Activated naive CD8-positive, alpha-beta T cell (primary cell): ENCODE measurements at regions not wholly inside any gene's neighbourhood (a gene's known extent, or its start where the extent isn't known, plus 50 kb on each side); places are given as distances from the start of the nearest gene placed in this dataset.
"Not testable (repeated sequence)": the region's sequence is repeated elsewhere in the genome, so short reads cannot be mapped to it uniquely, and the experiment has no call there.

Source experiments
- H3K27ac Mint-ChIP-seq: one replicate; pipeline ENCODE4 v1.8.0; 2021; ENCODE audit warnings: mixed read lengths
- H3K27me3 Mint-ChIP-seq: one replicate; pipeline ENCODE4 v1.8.0; 2021; ENCODE audit warnings: mixed read lengths
- H3K36me3 Mint-ChIP-seq: one replicate; pipeline ENCODE4 v1.8.0; 2021; ENCODE audit warnings: mixed read lengths
- H3K4me1 Mint-ChIP-seq: one replicate; pipeline ENCODE4 v1.8.0; 2021; ENCODE audit warnings: low read depth, mixed read lengths
- H3K4me3 Mint-ChIP-seq: one replicate; pipeline ENCODE4 v1.8.0; 2021; ENCODE audit warnings: mild to moderate bottlenecking, mixed read lengths
- H3K9me3 Mint-ChIP-seq: one replicate; pipeline ENCODE4 v1.8.0; 2021; ENCODE audit warnings: low read depth, mixed read lengths

DNA sequence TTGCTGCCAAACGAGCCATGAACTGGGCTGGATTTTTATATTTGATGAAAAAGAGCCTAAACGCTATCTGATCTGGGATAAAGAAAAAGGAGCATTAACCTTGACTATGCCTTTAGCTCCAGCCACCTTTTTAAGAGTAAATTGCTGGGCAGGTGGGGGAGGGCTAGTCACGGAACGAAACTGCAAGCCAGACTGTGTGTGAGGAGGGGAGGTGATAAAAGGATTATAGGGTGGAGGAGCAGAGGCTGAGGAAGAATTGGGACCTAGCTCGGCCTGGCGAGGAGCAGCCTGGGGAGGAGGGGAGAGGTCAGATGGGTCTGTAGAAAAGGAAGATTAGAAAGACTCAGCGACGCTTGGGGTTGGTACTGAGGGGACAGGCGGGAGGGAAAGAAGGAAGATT, 183.1 kb downstream of the CD83 start:
- not testable (repeated sequence) for H3K4me3 Mint-ChIP-seq, H3K9me3 Mint-ChIP-seq, H3K27me3 Mint-ChIP-seq, H3K36me3 Mint-ChIP-seq, H3K27ac Mint-ChIP-seq, H3K4me1 Mint-ChIP-seq

DNA sequence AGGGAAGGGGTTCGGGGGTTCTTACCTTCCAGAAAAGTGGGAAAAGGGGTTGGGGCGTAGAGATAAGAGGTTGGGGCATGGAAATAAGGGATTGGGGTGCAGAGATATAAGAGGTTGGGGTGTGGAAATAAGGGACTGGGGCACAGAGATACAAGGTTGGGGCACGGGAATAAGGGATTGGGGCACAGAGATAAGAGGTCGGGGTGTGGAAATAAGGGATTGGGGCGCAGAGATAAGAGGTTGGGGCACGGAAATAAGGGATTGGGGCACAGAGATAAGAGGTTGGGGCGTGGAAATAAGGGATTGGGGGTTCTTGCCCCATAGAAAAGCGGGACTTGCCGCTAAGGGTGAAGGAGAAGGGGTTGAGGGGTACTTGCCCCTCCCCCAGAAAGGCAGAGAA, 183.9 kb downstream of the CD83 start:
- H3K36me3 Mint-ChIP-seq, H3K4me3 Mint-ChIP-seq, H3K27me3 Mint-ChIP-seq, H3K27ac Mint-ChIP-seq, H3K9me3 Mint-ChIP-seq, H3K4me1 Mint-ChIP-seq: not testable (repeated sequence)

DNA sequence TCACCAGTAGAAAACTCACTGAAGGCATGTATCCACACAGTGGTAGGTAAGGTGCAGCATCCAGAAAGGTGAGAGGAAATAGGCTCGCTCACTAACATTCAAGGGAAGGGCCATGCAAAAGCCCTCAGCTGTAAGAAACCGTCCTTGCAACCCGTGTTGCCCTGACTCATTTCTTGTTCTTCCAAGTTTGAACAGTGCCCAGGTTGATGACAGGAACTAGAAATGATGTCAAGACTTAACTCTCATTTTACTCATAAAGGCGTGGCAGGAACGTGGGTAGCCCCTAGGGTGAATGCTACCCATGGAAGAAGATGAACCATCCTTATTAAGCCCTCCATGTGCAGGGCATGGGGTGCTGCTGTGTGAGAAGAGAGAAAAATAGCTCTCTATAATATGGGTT, 187.6 kb downstream of the CD83 start:
- H3K27ac Mint-ChIP-seq: no peak overlapping the region

DNA sequence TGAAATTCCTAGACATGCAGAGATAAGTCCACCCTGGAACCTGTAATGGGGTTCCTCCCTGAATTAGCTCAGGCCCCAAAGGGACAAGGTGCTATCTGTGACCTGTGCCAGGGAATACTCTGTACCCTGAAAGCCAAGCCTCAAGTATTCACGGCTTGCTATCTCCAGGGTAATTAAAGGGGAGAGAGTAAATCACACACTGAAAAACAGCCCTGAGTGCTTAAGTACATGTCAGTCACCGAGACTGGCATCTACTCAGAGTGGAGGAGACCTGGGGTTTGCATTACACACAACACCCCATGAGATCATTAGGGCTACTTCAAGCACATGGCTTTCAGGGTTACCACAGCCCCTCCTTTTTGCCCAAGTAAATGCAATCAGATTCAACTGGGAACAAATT, 188.1 kb downstream of the CD83 start:
- Mint-ChIP-seq H3K4me3 (no peak overlapping the region), H3K9me3 (no peaks in the 10 kb centered on the region), H3K27ac (no peak overlapping the region), H3K4me1 (no peaks in the 10 kb centered on the region), H3K36me3 (no peaks in the 10 kb centered on the region), H3K27me3 (no peaks in the 10 kb centered on the region)

More for the DNA sequence above, 187.6 kb downstream of the CD83 start:
- no peak overlapping the region for H3K4me3 Mint-ChIP-seq
- no peaks in the 10 kb centered on the region for H3K36me3 Mint-ChIP-seq
- no peaks in the 10 kb centered on the region for H3K4me1 Mint-ChIP-seq
- H3K27me3 Mint-ChIP-seq: no peaks in the 10 kb centered on the region
- H3K9me3 Mint-ChIP-seq: no peaks in the 10 kb centered on the region

DNA sequence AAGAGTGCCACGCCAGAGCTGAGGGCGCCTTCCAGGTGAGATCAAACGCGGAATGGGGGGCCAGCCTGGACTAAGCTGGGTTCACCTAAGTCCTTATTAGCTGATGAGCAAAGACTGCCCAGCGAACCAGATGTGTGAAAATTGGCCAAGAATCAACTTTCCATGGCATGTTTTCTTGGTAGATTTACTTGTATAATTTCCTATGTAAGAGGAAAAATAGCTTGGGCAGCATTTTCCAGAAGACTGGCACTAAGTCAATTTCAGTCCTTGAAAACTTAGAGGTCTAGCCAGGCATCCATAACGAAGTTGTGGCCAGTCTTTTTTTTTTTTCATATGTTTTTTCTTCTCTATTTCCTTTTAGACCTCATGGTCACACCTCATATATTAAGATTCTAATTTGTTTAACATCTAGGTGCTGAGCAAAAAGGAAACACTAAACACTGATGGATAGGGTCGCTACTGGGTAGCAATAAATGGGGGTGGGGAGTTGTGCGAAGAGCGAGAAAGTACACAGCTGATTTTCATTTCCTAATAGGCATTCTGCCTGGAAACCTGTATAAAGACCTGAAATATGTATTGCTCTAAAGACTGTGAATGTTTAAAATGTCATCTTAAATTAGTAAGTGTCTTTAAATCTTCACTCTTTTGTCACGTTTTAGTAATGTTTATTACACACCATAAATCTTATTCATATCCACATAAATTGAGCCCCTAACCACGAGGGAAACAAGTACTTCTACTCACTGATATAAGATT, 188.8 kb downstream of the CD83 start:
- Mint-ChIP-seq H3K4me3 (no peak overlapping the region), H3K27me3 (no peaks in the 10 kb centered on the region), H3K27ac (no peak overlapping the region), H3K4me1 (no peaks in the 10 kb centered on the region), H3K36me3 (no peaks in the 10 kb centered on the region), H3K9me3 (no peaks in the 10 kb centered on the region)

DNA sequence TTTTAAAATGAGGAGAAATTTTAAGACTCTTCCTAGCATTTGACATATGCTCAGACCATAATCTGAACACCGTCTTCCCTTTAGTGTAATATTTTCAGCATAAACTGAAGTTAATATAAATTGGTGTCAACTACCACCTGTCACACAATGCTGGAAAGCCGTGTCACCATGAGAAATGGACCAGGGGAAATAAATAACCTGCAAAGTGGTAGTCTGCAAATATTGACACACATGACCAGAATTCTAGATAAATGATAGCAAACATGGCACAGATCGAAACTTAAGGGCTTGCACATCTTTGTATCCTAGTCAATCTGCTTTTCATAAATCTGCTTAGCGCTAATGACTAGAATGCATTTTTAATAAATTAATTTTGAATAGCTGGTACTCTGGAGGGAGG, 191.9 kb downstream of the CD83 start:
- Mint-ChIP-seq H3K27ac (no peak overlapping the region), H3K4me3 (no peak overlapping the region), H3K36me3 (no peaks in the 10 kb centered on the region), H3K27me3 (no peaks in the 10 kb centered on the region), H3K4me1 (no peaks in the 10 kb centered on the region), H3K9me3 (no peaks in the 10 kb centered on the region)

DNA sequence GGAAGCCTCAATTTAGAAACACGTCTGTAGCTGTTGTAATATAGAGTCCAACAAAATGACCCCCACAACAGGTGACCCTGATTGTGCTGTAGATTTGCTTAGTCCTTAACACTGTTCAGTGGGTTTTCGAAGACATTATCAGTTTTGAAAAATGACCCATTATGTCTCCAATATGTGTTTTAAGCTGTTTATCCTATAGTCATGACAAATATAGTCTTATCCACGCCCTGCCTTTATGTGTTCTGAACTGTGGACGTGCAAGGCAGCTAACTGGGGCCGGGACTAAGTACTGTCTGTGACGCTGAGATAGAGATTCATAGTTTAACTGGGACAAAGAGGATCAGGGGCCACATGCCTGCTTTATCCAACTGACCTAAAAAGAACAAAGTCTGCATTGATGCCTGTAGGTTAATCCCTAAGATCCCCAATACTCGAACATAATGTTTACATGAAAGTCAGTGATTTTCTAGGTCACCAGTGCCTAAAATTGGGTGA, 192.4 kb downstream of the CD83 start:
- no peak overlapping the region for H3K4me3 Mint-ChIP-seq
- no peaks in the 10 kb centered on the region for H3K36me3 Mint-ChIP-seq

DNA sequence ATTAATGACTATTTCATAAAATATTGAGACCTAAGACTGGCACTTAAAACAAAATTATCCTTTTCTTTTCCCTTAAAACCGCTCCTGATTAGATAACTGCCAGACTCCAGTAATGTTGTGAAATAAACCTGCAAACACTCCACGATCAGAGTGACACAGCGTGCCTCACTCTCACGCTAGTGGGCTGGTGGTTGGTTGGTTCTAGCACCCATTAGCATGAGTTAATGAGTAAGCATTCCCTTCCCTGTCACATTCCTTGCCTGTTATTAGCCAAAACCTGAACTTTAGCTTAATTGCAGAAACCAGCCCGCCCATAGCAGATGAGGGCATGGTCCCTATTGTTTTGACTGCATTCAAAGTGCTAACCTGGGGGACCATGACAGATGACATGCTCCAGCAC, 193.4 kb downstream of the CD83 start:
- H3K36me3 Mint-ChIP-seq: no peaks in the 10 kb centered on the region

More for the DNA sequence above, 192.4 kb downstream of the CD83 start:
- Mint-ChIP-seq H3K27ac (no peak overlapping the region), H3K4me1 (no peaks in the 10 kb centered on the region), H3K9me3 (no peaks in the 10 kb centered on the region), H3K27me3 (no peaks in the 10 kb centered on the region)

DNA sequence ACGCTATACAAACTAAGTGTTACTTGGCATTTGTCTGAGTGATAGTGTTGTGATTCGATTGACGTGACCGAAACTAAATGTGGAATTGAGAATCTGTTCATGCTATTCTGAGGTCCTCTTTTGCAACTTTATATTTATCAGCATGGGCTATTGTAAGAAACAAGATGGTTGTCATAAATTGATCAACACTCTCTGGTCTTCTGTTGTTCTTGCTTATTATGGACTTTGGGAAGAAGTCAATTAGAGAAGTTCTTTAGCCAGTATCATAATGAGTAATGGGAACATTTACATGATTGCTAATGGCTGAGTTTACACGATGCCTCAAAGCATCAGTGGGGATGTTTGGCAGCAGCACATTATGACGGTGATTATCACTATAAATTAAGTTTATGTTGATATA, 195.0 kb downstream of the CD83 start:
- Mint-ChIP-seq H3K4me1 (peaks cover 6% of the 10 kb centered on the region), H3K27me3 (no peaks in the 10 kb centered on the region), H3K9me3 (no peaks in the 10 kb centered on the region), H3K27ac (no peak overlapping the region), H3K36me3 (no peaks in the 10 kb centered on the region), H3K4me3 (no peak overlapping the region)

More for the DNA sequence above, 193.4 kb downstream of the CD83 start:
- Mint-ChIP-seq H3K9me3 (no peaks in the 10 kb centered on the region), H3K4me1 (no peaks in the 10 kb centered on the region), H3K27me3 (no peaks in the 10 kb centered on the region), H3K27ac (no peak overlapping the region), H3K4me3 (no peak overlapping the region)

DNA sequence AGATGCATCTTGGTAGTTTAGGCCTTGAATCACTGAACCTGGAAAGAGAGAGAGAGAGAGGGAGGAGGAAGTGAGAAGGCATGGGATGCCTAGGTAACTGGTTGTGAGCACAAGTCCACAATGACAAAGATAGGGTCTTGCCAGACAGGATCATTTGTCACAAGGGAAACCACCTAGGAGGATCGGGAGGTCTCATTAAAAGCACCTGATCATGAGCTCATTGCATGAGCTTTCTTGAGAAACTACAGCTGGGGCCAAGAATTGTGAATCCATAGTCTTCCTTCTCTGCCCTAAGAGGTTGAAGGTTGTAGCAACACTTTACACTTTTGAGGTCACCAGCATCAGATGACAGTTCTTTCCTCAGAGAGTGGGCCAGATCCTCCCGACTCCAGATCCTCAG, 195.7 kb downstream of the CD83 start:
- no peaks in the 10 kb centered on the region for H3K36me3 Mint-ChIP-seq
- H3K27ac Mint-ChIP-seq: no peak overlapping the region
- no peaks in the 10 kb centered on the region for H3K9me3 Mint-ChIP-seq
- H3K27me3 Mint-ChIP-seq: no peaks in the 10 kb centered on the region
- no peak overlapping the region for H3K4me3 Mint-ChIP-seq
- H3K4me1 Mint-ChIP-seq: peaks cover 6% of the 10 kb centered on the region

DNA sequence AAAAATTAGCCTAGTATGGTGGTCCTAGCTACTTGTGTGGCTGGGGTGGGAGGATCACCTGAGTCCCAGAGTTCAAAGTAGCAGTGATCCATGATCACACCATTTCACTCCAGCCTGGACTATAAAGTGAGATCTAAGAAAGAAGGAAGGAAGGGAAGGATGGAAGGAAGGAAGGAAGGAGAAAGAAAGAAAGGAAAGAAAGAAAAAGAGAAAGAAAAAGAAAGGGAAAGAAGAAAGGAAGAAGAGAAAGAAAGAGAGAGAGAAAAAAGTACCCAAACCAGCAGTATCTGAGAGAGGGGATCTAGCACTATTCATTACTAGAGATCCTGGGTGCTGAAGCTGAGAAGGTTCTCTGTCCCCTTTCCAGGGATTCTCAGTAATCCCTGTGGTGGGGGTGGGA, 197.8 kb downstream of the CD83 start:
- Mint-ChIP-seq H3K9me3 (no peaks in the 10 kb centered on the region), H3K4me3 (no peak overlapping the region), H3K27ac (no peak overlapping the region), H3K27me3 (no peaks in the 10 kb centered on the region), H3K36me3 (no peaks in the 10 kb centered on the region), H3K4me1 (peaks cover 6% of the 10 kb centered on the region)

DNA sequence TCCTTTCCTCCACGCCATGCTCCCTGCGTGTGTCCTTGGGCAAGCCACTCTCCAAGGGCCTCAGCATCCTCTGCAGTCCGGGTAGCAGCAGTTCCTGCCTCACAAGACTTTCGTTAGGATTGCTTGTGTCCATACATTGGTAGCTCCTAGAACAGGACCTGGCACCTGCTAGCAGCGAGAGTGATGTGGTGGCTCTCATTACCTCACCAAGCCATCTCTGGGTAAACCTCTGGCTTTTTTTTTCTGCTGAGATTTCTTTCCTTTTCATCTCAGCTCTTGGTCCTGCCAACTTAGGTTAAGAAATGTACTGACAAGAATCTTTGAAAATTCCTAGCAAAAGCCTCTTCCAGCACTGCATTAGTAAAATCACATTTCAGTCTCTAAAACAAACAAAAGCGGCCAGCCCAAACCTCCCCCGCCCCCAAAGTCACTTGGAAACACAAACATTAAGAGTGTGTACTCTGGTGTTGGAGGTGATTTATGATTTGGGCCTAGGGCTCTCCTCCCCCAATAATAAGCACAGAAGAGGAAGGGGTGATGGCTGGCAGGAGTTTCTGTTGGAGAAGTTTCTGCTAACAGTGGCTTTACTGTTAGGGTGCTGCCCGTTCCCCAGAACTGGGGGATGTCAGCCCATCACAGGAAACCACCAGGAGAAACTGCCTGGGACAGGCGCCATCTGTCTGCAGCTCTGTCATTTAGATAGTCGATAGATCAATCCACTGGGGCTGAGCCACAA, 199.2 kb downstream of the CD83 start:
- Mint-ChIP-seq H3K4me3 (no peak overlapping the region), H3K9me3 (no peaks in the 10 kb centered on the region), H3K36me3 (no peaks in the 10 kb centered on the region), H3K27me3 (no peaks in the 10 kb centered on the region), H3K27ac (no peak overlapping the region), H3K4me1 (peaks cover 6% of the 10 kb centered on the region)

DNA sequence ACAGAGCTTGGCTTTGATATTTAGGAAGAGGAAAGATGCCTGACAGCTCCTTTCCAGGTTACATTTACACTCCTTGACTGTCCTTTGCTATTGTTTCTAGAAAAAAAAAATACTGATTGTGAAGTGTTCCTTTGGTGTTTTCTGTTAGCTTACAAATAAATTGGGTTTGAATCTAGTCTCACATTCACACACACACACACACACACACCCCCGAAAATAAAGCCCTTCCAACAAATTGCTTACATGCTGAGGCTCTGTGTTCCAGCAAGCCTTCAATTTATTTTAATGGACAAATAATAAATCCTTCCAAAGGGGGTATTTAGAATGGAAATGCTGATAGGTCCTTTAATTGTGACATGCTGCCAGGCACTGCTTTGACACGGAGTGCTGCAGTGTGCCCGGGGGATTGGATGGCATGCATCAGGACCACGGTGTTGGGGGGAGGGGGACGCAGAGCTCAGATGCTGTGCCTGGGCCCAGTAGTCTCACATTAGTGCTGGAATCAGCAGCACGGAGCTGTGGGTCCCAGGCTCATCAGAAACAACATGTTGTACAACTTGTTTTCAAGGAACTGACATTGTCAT, 199.9 kb downstream of the CD83 start:
- Mint-ChIP-seq H3K27ac (no peak overlapping the region), H3K27me3 (no peaks in the 10 kb centered on the region), H3K4me1 (peaks cover 8% of the 10 kb centered on the region), H3K9me3 (no peaks in the 10 kb centered on the region), H3K36me3 (no peaks in the 10 kb centered on the region), H3K4me3 (no peak overlapping the region)

DNA sequence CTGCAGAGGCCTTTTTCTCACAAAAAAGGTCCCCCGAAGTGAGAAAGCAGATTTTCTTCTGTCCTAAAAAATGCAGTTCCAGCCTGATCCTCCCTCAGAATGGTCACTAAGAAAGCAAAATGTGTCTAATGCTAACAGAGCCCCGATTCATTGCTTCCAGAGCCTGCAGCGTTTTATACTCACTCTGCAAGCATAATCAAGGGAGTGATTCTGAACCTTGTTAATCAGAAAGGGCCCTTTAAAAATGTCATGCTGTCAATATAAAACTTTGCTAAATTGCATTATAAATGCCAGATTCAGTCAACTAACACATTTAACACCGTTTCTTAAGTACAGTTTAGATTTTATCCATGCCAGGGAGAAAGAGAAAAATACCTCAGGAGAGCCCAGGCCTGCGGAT, 202.8 kb downstream of the CD83 start:
- Mint-ChIP-seq H3K27me3 (no peaks in the 10 kb centered on the region), H3K27ac (no peak overlapping the region), H3K36me3 (no peaks in the 10 kb centered on the region), H3K9me3 (no peaks in the 10 kb centered on the region), H3K4me3 (no peak overlapping the region), H3K4me1 (peaks cover 24% of the 10 kb centered on the region)

DNA sequence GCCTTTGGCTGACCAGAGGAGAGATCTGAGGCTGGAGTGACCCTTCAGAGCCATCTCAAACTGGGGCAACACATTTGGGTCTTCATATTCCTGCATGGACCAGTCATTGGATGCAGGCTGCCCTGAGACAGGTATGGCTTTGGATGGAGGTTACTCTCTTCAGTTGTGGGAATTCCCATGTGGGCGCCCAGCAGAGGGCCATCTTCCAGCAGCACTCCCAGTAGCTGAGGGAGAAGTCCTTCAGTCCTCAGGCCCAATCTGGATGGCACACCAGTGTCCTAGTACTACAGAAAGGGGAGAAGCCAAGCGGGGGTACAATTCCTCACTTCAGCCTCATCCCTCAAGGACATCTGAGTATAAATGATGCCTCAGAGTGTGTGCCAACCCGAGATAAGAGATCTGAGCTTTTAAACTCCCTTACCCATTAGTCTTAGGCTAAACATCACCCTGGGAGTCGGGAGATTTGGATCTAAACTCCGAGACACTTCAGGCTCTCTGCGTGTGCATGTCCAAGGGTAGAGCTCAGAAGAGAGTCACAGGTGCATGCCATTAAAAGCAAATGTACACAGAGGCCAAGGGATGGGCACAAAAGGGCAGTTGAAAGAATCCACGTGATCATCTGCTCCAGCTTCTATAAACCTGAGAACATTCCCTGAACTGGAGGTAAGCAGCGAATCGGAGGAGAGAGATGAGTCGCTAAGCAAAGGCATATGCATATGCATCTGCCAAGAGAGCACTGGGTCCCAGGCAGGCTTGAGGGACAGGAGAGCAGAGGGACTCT, 204.6 kb downstream of the CD83 start:
- H3K4me3 Mint-ChIP-seq: no peak overlapping the region
- no peaks in the 10 kb centered on the region for H3K27me3 Mint-ChIP-seq

More for the DNA sequence above, 204.6 kb downstream of the CD83 start:
- no peak overlapping the region for H3K27ac Mint-ChIP-seq
- H3K9me3 Mint-ChIP-seq: no peaks in the 10 kb centered on the region
- H3K36me3 Mint-ChIP-seq: no peaks in the 10 kb centered on the region
- peaks cover 17% of the 10 kb centered on the region for H3K4me1 Mint-ChIP-seq
